HG02610 (cell line): ENCODE measurements at regions not wholly inside any gene's neighbourhood (a gene's known extent, or its start where the extent isn't known, plus 50 kb on each side); places are given as distances from the start of the nearest gene placed in this dataset.
"Not testable (repeated sequence)": the region's sequence is repeated elsewhere in the genome, so short reads cannot be mapped to it uniquely, and the experiment has no call there.

Experiments
- ATAC-seq: cut with Tn5 transposase; IDR thresholded peaks from one replicate; pipeline ENCODE4 v1.9.1; 2021; ENCODE audit warnings: mild to moderate bottlenecking, moderate library complexity; ENCODE audit not compliant: unreplicated experiment

GRCh38 chr1:66424530-66424929, 109.4 kb upstream of the SGIP1 start:
- ATAC-seq = not testable (repeated sequence)

- ATAC-seq = peak; percentile 73
Observed at GRCh38 chr1:66426239-66426853, 107.6 kb upstream of the SGIP1 start.

GRCh38 chr1:66430815-66431214, 103.1 kb upstream of the SGIP1 start:
- not testable (repeated sequence) for ATAC-seq

- no peak for ATAC-seq
Observed at GRCh38 chr1:66431999-66432398, 102.0 kb upstream of the SGIP1 start.

GRCh38 chr1:66433611-66434010, 100.3 kb upstream of the SGIP1 start:
- no peak for ATAC-seq

- ATAC-seq = no peak
Observed at GRCh38 chr1:66434096-66434495, 99.9 kb upstream of the SGIP1 start.

- no peak for ATAC-seq
Observed at GRCh38 chr1:66435541-66435940, 98.4 kb upstream of the SGIP1 start.

GRCh38 chr1:66436378-66437135, 97.4 kb upstream of the SGIP1 start:
- peak; percentile 62 for ATAC-seq

GRCh38 chr1:66437136-66437401, 96.9 kb upstream of the SGIP1 start:
- no peak for ATAC-seq

GRCh38 chr1:66438062-66438461, 95.9 kb upstream of the SGIP1 start:
- no peak for ATAC-seq

- peak; percentile 13 for ATAC-seq
Observed at GRCh38 chr1:66438501-66438900, 95.5 kb upstream of the SGIP1 start.

- ATAC-seq = peak; percentile 76
Observed at GRCh38 chr1:66439031-66439740, 94.8 kb upstream of the SGIP1 start.

GRCh38 chr1:66443793-66444192, 90.2 kb upstream of the SGIP1 start:
- no peak for ATAC-seq

- no peak for ATAC-seq
Observed at GRCh38 chr1:66444438-66445265, 89.3 kb upstream of the SGIP1 start.

- ATAC-seq = peak; percentile 89
Observed at GRCh38 chr1:66445492-66446181, 88.3 kb upstream of the SGIP1 start.

- ATAC-seq = peak; percentile 37
Observed at GRCh38 chr1:66446261-66447001, 87.5 kb upstream of the SGIP1 start.

GRCh38 chr1:66450043-66450514, 83.9 kb upstream of the SGIP1 start:
- no peak for ATAC-seq

GRCh38 chr1:66450847-66451246, 83.1 kb upstream of the SGIP1 start:
- ATAC-seq = no peak

GRCh38 chr1:66452162-66452561, 81.8 kb upstream of the SGIP1 start:
- ATAC-seq = no peak

GRCh38 chr1:66452982-66453381, 81.0 kb upstream of the SGIP1 start:
- ATAC-seq = no peak
